M059J (cell line): ENCODE measurements at regions not wholly inside any gene's neighbourhood (a gene's known extent, or its start where the extent isn't known, plus 50 kb on each side); places are given as distances from the start of the nearest gene placed in this dataset.

ENCODE experiments used
- DNase-seq: peaks from one replicate; pipeline ENCODE4 v3.0.0-alpha.2; 2012; ENCODE audit warnings: low read depth

- no peak for DNase-seq
Observed at GRCh38 chr9:14432666-14433350, 118.9 kb upstream of the NFIB start.

DNA sequence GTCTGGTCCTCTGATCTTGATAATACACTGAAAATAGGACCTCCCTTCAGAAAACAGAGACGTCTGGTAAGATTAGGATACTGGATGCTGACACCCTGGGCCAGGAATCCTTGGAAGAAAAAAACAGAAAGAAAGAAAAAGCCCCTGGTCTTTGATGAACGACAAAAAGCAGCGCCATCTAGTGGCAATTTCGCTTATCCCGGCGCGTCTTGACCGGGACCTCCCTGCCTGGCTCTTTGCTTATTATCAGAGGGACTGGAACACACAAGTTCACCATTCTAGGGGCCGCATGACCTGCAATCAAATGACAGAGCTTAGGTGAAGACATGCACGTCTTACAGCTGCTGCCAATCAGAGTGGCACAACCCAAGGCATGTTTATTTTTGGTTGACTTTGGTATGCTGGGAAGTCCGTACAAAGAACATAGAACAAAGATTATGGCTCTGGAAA is 114.9 kb upstream of the NFIB start:
- DNase-seq, result peak; percentile 53

GRCh38 chr9:14427419-14427818 is 113.5 kb upstream of the NFIB start:
- no peak for DNase-seq

GRCh38 chr9:14424983-14425382 is 111.0 kb upstream of the NFIB start:
- DNase-seq, result no peak

DNA sequence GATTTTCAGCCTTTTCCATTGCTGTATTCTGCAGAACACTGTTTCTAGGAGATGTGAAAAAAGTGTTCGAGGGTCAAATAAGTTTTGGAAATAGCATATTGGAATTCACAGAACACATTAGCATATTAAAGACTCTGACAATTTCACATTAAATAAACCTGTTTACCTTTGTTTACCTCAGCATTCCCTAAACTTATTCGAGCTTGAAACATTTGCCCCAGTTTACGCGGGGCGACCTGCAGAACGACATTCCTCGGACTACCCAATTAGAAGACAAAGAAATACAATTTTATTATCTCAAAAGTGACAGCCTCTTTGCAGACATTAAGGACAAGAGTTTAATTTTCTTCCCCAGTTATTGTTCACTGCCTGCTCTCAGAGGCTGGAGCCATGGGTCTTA is 110.3 kb upstream of the NFIB start:
- DNase-seq, result no peak

GRCh38 chr9:14423815-14424261 is 109.9 kb upstream of the NFIB start:
- peak; percentile 37 for DNase-seq

DNA sequence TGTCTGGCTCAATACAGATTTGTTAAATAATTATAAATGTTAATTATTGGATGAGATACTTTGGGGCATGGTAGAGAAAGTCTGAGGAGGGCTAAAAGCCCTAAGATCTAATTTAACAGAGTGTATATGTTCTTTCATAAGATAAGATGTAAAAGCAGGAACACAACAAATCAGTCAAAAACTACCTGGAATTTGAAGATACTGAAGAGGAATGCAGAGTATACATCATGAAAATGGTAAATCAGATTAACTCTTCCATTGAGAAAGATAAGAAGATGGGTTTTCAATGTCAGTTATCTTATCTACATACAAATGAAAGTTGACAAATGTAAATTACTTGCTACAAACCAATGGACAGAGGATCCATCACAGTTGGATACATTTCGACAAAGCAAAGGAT is 107.3 kb upstream of the NFIB start:
- DNase-seq, result no peak

DNA sequence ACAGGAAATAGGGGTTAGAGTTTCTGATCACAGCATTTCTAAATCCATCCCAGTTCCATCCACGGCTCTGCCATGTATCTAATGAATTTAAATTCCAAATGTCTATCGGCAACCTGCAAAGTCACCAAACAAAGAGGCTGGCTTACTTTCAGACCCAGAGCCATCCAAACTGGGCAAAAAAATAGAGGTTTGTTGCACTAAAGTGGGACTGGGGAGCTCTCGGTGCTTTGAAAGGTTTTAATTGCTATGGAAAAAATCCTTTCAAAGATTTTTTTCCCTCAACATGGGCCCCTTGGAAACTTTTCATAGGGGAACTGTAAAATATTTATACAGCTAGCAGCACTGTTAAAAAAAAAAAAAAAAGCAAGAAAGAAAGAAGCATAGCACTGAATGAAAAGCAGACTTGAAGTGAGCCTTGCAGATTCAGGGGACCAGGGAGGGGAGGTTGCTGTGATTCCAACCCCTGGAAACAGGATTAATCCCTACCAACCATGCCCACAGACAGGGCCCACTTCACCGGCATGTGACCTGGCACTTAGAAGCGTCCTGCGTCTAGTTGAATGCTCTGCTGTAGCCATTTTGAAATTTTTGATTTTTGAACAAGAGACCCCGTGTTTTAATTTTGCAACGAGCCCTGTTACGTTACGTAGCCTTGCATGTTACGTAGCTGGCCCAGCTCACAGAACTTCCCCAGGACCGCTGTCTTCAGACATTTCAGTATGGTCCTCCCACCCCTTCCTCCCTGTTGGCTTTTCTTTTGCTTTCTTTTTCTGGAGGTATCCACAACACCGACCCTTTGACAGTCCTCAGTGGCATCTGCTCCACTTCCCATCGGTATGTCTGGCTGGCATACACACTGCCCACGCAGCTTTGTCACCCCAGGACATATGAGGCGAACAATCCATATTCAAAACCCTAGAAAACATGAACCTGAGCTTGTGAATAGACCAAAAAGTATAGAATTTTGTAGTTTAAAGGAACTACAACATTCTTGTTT is 105.3 kb upstream of the NFIB start:
- DNase-seq, result no peak

GRCh38 chr9:14418301-14418940 is 104.5 kb upstream of the NFIB start:
- DNase-seq, result no peak

DNA sequence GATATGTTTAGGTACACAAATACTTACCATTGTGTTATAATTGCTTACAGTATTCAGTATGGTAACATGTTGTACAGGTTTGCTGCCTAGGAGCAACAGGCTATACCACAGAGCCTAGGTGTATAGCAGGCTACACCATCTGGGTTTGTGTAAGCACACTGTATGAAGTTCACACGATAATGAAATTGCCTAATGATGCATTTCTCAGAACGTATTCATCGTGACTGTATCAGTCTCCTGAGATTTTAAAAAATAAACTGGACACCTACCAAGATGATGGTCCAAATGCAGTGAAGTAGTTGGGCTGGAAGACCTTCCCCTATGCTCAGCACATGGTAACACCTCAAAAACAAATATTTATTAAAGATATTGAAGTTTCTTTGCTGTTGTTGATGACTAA is 103.3 kb upstream of the NFIB start:
- DNase-seq, result no peak

GRCh38 chr9:14415947-14416346 is 102.0 kb upstream of the NFIB start:
- peak; percentile 73 for DNase-seq

GRCh38 chr9:14413812-14414211 is 99.9 kb upstream of the NFIB start:
- no peak for DNase-seq

GRCh38 chr9:14412775-14413174 is 98.8 kb upstream of the NFIB start:
- no peak for DNase-seq

DNA sequence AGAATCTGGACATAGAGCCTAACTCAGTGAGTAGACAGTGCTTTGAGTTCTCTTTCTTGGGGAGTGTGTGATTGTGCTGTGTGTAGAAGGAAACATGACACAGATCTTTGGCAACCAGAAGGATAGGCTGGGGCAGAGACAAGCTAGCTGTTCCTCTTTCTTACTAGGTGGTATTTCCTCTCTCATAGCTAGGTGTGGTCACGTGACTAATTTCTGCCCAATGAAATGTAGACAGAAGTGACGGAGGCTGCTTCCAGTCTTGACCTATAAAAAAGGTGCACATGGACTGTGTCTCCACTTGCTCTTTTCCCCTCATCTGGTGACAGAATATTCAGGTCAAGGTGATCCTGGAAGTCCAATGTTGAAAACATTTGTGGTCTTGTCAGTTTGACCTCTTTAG is 92.5 kb upstream of the NFIB start:
- DNase-seq, result no peak

DNA sequence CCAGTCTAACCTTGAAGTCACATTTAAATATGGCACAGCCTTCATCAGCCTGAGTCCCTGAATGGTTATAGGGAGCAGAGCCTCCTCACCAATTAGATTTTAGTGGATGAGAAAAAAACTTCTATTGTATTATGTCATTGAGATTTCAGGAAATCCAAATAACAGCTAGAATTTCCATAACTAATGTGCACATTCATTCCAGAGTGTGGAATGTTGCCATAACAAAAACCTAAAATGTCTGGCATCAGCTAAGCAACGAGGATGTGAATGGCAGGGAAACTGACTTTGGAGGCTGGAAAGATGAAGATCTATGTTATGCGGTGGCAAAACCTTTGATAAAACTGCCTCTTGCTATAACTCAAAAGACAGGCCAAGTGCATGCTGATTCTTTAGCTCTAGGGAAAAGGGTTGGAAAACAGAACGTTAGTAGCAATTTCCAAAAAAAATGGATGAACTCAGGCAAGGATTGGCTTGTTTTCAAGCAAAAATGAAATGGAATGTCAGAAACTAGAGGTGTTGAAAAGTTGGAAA is 91.3 kb upstream of the NFIB start:
- no peak for DNase-seq

GRCh38 chr9:14403081-14403480 is 89.1 kb upstream of the NFIB start:
- DNase-seq, result no peak

- no peak for DNase-seq
Observed at GRCh38 chr9:14402583-14402982, 88.6 kb upstream of the NFIB start.

- DNase-seq, result no peak
Observed at GRCh38 chr9:14401911-14402310, 88.0 kb upstream of the NFIB start.

DNA sequence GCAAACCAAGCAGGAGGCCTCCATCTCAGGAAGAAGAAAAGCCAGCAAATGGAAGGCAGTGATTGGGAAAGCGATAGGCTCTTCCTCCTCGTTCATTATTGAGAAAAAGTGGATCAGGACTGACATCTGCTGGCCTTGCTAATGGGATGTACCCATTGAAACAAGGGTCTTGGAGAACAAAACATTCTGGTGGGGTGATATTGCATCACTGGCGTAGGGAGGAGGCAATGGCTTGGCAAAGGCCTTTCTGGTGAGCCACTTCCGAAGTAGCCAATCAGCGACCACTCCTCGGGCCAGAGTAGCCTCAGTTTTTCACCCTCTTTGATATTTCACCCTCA is 86.7 kb upstream of the NFIB start:
- peak; percentile 68 for DNase-seq

DNA sequence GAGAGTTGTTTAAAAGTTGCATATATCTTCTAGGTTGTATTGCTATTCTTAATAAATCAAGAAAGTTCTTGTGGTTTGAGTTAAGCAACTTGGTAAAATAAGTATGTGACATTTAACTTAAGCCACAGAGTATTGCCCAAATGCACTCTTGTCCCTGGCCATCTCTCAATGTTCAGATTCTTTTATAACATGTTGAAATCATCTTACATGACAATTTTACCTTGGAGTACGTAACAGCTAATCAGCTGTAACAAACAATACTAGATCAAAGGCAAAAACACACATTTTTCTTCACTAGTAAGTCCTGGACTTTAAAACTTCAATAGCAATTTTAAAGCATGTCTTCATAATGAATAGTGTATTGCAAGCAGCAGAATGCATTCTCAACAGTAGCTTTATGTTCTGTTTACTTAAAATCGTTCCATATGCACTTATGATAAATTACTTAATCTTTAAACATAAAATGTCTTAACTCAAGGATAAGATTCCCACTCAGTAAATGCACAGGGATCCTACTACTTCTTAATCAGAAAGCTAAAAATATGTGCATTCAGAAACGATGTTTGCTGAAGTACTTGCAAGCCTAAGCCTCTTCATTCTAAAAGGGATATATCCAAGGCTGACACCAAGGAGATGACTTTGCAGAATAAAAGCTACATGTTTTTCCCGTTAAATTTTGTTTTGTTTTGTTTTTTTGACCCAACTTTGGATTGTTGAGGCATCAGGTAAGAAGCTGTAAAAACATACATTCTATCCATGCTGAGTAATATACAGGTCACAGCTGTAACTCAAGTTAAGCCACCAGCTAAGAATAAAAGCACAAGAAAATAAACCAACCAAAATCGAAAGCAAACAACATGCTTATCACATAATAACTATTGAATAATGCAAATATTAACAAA is 86.1 kb upstream of the NFIB start:
- DNase-seq, result no peak

- no peak for DNase-seq
Observed at GRCh38 chr9:14398473-14398872, 84.5 kb upstream of the NFIB start.
